GM12878 (cell line): ENCODE measurements at regions not wholly inside any gene's neighbourhood (a gene's known extent, or its start where the extent isn't known, plus 50 kb on each side); places are given as distances from the start of the nearest gene placed in this dataset.

Experiments
- ATAC-seq: fragments of 200-7000 bp; cut with Tn5 transposase; 3 replicates; pipeline ENCODE4 v1.9.1; 2020; ENCODE audit warnings: mild to moderate bottlenecking, moderate library complexity
- BruUV-seq: library from RNA; stranded (reverse); fragments of 400-500 nt; replicated peaks from 2 replicates; lab custom pipeline; 2021; lab: Mats Ljungman, UMichigan
- CTCF ChIA-PET: fragments of 300-600 bp; sonication (Branson Sonifier 250); formaldehyde crosslinking; extraction: SDS; loops from one replicate; lab custom pipeline; 2021; ENCODE audit warnings: inconsistent platforms; lab: Yijun Ruan, JAX
- POLR2A ChIA-PET: fragments of 350-600 bp; formaldehyde crosslinking; extraction: SDS; loops from one replicate; lab custom pipeline; 2021; ENCODE audit warnings: inconsistent platforms; lab: Charles Lee
- RAD21 ChIA-PET: fragments of 300-600 bp; sonication (Branson Sonifier 250); formaldehyde crosslinking; loops from one replicate; lab custom pipeline; 2023; ENCODE audit warnings: antibody characterized with exemption; ENCODE audit not compliant: unreplicated experiment; lab: Charles Lee
- SMC1A ChIA-PET: fragments of 300-600 bp; sonication (Branson Sonifier 250); formaldehyde crosslinking; loops from one replicate; lab custom pipeline; 2023; ENCODE audit not compliant: unreplicated experiment, uncharacterized antibody; lab: Charles Lee
- DNase-seq: peaks from one replicate; pipeline ENCODE4 v3.0.0-alpha.2; 2011; ENCODE audit warnings: low read depth, low spot score
- FAIRE-seq: peaks from 3 replicates; lab custom pipeline; 2011; peaks lifted over from hg19 to GRCh38; lab: Jason Lieb, UNC
- H2AFZ ChIP-seq: 2 replicates; pipeline ENCODE4 v1.6.0; 2011; ENCODE audit warnings: low read depth, low read length, control low read depth; ENCODE audit not compliant: control insufficient read depth
- H3K27ac ChIP-seq: 2 replicates; pipeline ENCODE4 v1.5.1; 2011; ENCODE audit warnings: control low read depth; ENCODE audit not compliant: control insufficient read depth, insufficient read depth
- H3K27me3 ChIP-seq, 2 experiments: replicated peaks in 1 of 2; 2 replicates each; pipeline versions ENCODE4 v1.6.0 to v1.6.1; 2011; ENCODE audit warnings: low read length in 1 of 2; ENCODE audit not compliant: control insufficient read depth in 2 of 2, insufficient read depth in 2 of 2
- H3K36me3 ChIP-seq, 2 experiments: 2 replicates each; pipeline ENCODE4 v1.5.1; 2011; ENCODE audit warnings: low read length in 1 of 2; ENCODE audit not compliant: control insufficient read depth in 2 of 2, insufficient read depth in 2 of 2
- H3K4me1 ChIP-seq: 2 replicates; pipeline ENCODE4 v1.6.1; 2011; ENCODE audit warnings: mild to moderate bottlenecking, low read length, moderate library complexity, mixed read lengths; ENCODE audit not compliant: control insufficient read depth, insufficient read depth
- H3K4me2 ChIP-seq: 2 replicates; pipeline ENCODE4 v1.6.0; 2011; ENCODE audit warnings: control low read depth; ENCODE audit not compliant: control insufficient read depth, insufficient read depth
- H3K4me3 ChIP-seq: fragments of 200-600 bp; sonication (generic); 2 replicates; pipeline ENCODE4 v1.5.1; 2016
- H3K79me2 ChIP-seq: 2 replicates; pipeline ENCODE4 v1.6.0; 2011; ENCODE audit warnings: low read length; ENCODE audit not compliant: control insufficient read depth, insufficient read depth
- H3K9ac ChIP-seq: 2 replicates; pipeline ENCODE4 v1.8.0; 2011; ENCODE audit warnings: low read length, control low read depth, mixed read lengths; ENCODE audit not compliant: control insufficient read depth, insufficient read depth
- H3K9me3 ChIP-seq: replicated peaks from 3 replicates; pipeline ENCODE4 v1.5.1; 2011; ENCODE audit warnings: mild to moderate bottlenecking, low read length; ENCODE audit not compliant: control insufficient read depth, insufficient read depth
- H4K20me1 ChIP-seq: 2 replicates; pipeline ENCODE4 v1.6.0; 2011; ENCODE audit not compliant: control insufficient read depth, insufficient read depth
- BRCA1 ChIP-seq: IDR thresholded peaks from 2 replicates; pipeline ENCODE4 v1.6.1; 2011; ENCODE audit warnings: low read depth, low read length, improper control_type of control experiment
- CTCF ChIP-seq, 3 experiments: IDR thresholded peaks in 2 of 3; conservative IDR thresholded peaks in 1 of 3; 2 replicates each; pipeline ENCODE4 v1.5.1; 2011; ENCODE audit warnings: low read depth in 3 of 3, low read length in 3 of 3, mild to moderate bottlenecking in 3 of 3, control low read depth in 2 of 3, moderate library complexity in 2 of 3, inconsistent platforms in 1 of 3, mixed read lengths in 1 of 3; ENCODE audit not compliant: control insufficient read depth in 2 of 3, insufficient read depth in 1 of 3; ENCODE audit errors: extremely low read depth in 1 of 3
- JUNB ChIP-seq: IDR thresholded peaks from 2 replicates; pipeline ENCODE4 v1.6.1; 2016; ENCODE audit warnings: antibody characterized with exemption, mild to moderate bottlenecking
- MEF2A ChIP-seq: IDR thresholded peaks from 2 replicates; pipeline ENCODE4 v1.6.1; 2011; ENCODE audit warnings: low read depth, mild to moderate bottlenecking, low read length, moderate library complexity; ENCODE audit not compliant: insufficient read depth
- MTA2 ChIP-seq: fragments of 450-650 bp; IDR thresholded peaks from 2 replicates; pipeline ENCODE4 v1.6.1; 2016; ENCODE audit warnings: low read depth, mild to moderate bottlenecking, moderate library complexity
- MYC ChIP-seq: IDR thresholded peaks from 2 replicates; pipeline ENCODE4 v1.6.1; 2011; ENCODE audit warnings: mild to moderate bottlenecking, low read length, moderate library complexity, inconsistent platforms; ENCODE audit not compliant: insufficient read depth, insufficient replicate concordance, insufficient read length, severe bottlenecking
- NFXL1 ChIP-seq: fragments of 450-650 bp; IDR thresholded peaks from 2 replicates; pipeline ENCODE4 v1.6.1; 2017; ENCODE audit warnings: antibody characterized with exemption, mild to moderate bottlenecking, borderline replicate concordance
- NR2C1 ChIP-seq: fragments of 450-650 bp; IDR thresholded peaks from 2 replicates; pipeline ENCODE4 v1.6.1; 2017; ENCODE audit warnings: antibody characterized with exemption, mild to moderate bottlenecking, moderate library complexity
- PML ChIP-seq: IDR thresholded peaks from 2 replicates; pipeline ENCODE4 v1.6.1; 2012; ENCODE audit warnings: low read length, inconsistent platforms
- POLR2AphosphoS2 ChIP-seq: IDR thresholded peaks from 2 replicates; pipeline ENCODE4 v1.6.1; 2011; ENCODE audit warnings: low read depth, mild to moderate bottlenecking, low read length, improper control_type of control experiment, moderate library complexity
- ZNF24 ChIP-seq: fragments of 450-650 bp; IDR thresholded peaks from 2 replicates; pipeline ENCODE4 v1.6.1; 2017; ENCODE audit warnings: antibody characterized with exemption, mild to moderate bottlenecking
- ZZZ3 ChIP-seq: IDR thresholded peaks from 2 replicates; pipeline ENCODE4 v1.6.1; 2011; ENCODE audit warnings: low read depth; ENCODE audit not compliant: control insufficient read depth, insufficient read length
- WGBS: methylation state at CpG from one replicate; pipeline ENCODE4 v1.1.6; 2016; ENCODE audit warnings: low lambda C conversion rate; ENCODE audit not compliant: insufficient replicate concordance, insufficient coverage; ENCODE audit errors: missing lambda C conversion rate; 5-methylcytosine and 5-hydroxymethylcytosine counted together
- in situ Hi-C: fragments of 300-500 bp; cut with MboI; formaldehyde crosslinking; loops from 9 replicates; pipeline ENCODE4 v1.14.3; 2018; ENCODE audit warnings: mixed read lengths
- intact Hi-C: fragments of 100-400 bp; cut with micrococcal nuclease; formaldehyde crosslinking; loops from one replicate; pipeline ENCODE4 v1.14.2; 2022; ENCODE audit not compliant: unreplicated experiment
- TF ChIP-seq, protein P1 (sequence below): fragments of 450-650 bp; formaldehyde crosslinking; IDR thresholded peaks from 2 replicates; pipeline ENCODE4 v1.4.0; 2022; ENCODE audit warnings: mild to moderate bottlenecking, moderate library complexity

DNA sequence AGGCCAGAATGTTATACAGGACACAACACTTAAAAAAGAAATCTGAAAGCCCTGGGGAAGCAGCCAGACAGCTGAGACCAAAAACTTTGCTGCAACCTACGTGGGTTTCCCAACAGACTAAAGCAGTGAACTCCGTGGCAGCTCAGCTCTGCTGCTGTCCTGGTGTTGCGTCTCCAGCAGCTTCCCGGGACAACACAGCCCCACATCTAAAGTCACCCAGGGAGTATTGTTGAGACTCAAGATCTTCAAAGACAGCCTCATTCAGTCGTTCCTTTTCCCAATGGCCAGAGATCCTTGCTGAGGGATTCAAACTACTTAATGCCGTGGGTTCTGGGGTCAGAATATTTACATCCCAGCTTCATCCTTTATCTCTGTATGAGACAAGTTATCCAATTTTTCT lies 125.8 kb downstream of the MED10 start (continued):
- TF ChIP-seq CTCF (IDR thresholded peaks at IDR 0.05 in 2 of 3, conservative IDR thresholded peaks at IDR 0.05 in 1 of 3; ENCODE audit: control insufficient read depth in 2 of 3, extremely low read depth in 1 of 3, insufficient read depth in 1 of 3, low read depth in 3 of 3, low read length in 3 of 3) (no peak), ZNF24 (no peak), NFXL1 (no peak), MTA2 (no peak)
- TF ChIP-seq, protein P1, sequence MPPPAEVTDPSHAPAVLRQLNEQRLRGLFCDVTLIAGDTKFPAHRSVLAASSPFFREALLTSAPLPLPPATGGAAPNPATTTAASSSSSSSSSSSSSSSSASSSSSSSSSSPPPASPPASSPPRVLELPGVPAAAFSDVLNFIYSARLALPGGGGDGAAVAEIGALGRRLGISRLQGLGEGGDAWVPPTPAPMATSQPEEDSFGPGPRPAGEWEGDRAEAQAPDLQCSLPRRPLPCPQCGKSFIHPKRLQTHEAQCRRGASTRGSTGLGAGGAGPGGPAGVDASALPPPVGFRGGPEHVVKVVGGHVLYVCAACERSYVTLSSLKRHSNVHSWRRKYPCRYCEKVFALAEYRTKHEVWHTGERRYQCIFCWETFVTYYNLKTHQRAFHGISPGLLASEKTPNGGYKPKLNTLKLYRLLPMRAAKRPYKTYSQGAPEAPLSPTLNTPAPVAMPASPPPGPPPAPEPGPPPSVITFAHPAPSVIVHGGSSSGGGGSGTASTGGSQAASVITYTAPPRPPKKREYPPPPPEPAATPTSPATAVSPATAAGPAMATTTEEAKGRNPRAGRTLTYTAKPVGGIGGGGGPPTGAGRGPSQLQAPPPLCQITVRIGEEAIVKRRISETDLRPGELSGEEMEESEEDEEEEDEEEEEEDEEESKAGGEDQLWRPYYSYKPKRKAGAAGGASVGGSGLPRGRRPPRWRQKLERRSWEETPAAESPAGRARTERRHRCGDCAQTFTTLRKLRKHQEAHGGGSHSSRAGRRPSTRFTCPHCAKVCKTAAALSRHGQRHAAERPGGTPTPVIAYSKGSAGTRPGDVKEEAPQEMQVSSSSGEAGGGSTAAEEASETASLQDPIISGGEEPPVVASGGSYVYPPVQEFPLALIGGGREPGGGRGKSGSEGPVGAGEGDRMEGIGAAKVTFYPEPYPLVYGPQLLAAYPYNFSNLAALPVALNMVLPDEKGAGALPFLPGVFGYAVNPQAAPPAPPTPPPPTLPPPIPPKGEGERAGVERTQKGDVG, result no peak

GRCh38 chr5:6251565-6252102 lies 126.7 kb downstream of the MED10 start:
- H3K4me3 ChIP-seq, result no peak overlapping the region
- intact Hi-C loops, result no loop called here
- FAIRE-seq (no peak), DNase-seq (no peak), ATAC-seq (no peak; the same call in 1 of the 3 replicates)
- no peaks in the 10 kb centered on the region; the same call in 2 of the 3 replicates for H3K9me3 ChIP-seq
- 42% methylated on average over 7 of the region's 7 CpGs for WGBS
- no peak overlapping the region for H2AFZ ChIP-seq
- no peaks in the 10 kb centered on the region for H4K20me1 ChIP-seq
- no peaks in the 10 kb centered on the region for H3K36me3 ChIP-seq
- no TSS peak for BruUV-seq
- H3K9ac ChIP-seq, result no peak overlapping the region
- POLR2A ChIA-PET, result interaction anchor here (0.7 to 1.3 kb wide), 4 partner anchors 9 to 50 kb away, joined by 3 to 10 read pairs (median 4); no protein-coding TSS in a partner anchor
- H3K4me1 ChIP-seq, result 0 out of 2 replicates have a peak, but pooled peaks cover 5% of the 10 kb centered on the region
- RAD21 ChIA-PET, result interaction anchor here (0.6 to 2.5 kb wide), 4 partner anchors 16 to 83 kb away, joined by 3 to 16 read pairs (median 4); no protein-coding TSS in a partner anchor
- in situ Hi-C loops, result no loop called here
- H3K79me2 ChIP-seq, result no peaks in the 10 kb centered on the region
- SMC1A ChIA-PET, result interaction anchor here (0.6 to 3.5 kb wide), 6 partner anchors 16 to 322 kb away, joined by 3 to 31 read pairs (median 3); no protein-coding TSS in a partner anchor
- CTCF ChIA-PET, result interaction anchor here (1.3 to 1.9 kb wide), 2 partner anchors 14 to 15 kb away, joined by 3 to 5 read pairs; no protein-coding TSS in a partner anchor
- H3K27me3 ChIP-seq, result no peaks in the 10 kb centered on the region
- no peak overlapping the region for H3K4me2 ChIP-seq
- no peak overlapping the region for H3K27ac ChIP-seq
- TF ChIP-seq MYC (no peak), NR2C1 (no peak), CTCF (IDR thresholded peaks at IDR 0.05 in 2 of 3, conservative IDR thresholded peaks at IDR 0.05 in 1 of 3; ENCODE audit: control insufficient read depth in 2 of 3, extremely low read depth in 1 of 3, insufficient read depth in 1 of 3, low read depth in 3 of 3, low read length in 3 of 3) (no peak), BRCA1 (no peak), ZZZ3 (no peak), JUNB (no peak), POLR2AphosphoS2 (no peak), MEF2A (no peak), PML (no peak)
